ENCODE measurements at regions not wholly inside any gene's neighbourhood (a gene's known extent, or its start where the extent isn't known, plus 50 kb on each side); places are given as distances from the start of the nearest gene placed in this dataset.
A peak's percentile ranks its signal among the peaks of the same experiment; 100 is the strongest.

DNA sequence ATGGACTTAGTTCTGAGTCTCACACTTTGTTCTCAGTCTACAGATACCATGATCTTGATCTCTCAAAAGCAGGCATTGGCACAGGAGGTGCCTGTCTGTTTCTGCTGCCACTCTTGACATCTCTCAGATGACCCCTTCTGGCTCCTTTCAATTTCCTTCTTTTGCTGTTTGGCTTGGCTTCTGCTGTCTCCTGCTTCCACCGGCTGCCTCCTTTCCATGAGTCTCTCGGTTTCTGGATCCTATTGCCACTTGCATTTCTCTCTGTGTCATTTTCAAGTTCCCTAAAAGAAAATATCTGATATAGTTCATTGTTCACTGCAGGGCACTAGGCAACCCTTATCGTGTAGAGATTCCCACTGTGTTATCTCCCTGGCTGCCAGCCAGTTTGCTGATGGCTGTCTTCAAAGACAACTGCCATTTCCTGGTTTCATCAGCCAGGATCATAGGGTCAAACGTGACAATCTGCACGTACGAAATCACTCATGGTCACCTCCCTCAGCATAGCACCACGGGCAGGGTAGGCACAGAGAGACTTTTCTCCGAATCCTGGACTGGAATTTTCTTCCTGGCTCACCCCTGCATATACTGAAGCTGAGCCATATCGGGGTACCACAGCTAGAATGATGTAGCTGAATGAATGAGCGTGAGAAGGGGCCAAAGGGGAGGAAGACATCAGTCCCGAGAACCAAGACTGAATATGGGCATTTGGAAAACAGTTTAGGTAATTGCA lies 144.6 kb upstream of the TMEM170B start:
- Histone ChIP-seq H3K4me3 (ENCODE audit: low read depth in 2 of 2, low read length in 1 of 2) (no peak overlapping the region), H4K20me1 (ENCODE audit: insufficient read depth) (no peaks in the 10 kb centered on the region), H2AFZ (ENCODE audit: low read depth) (no peak overlapping the region), H3K27me3 (ENCODE audit: insufficient read depth) (no peaks in the 10 kb centered on the region), H3K36me3 (replicated peaks in 1 of 2; ENCODE audit: control insufficient read depth in 1 of 2, insufficient read depth in 2 of 2, low read length in 1 of 2) (no peaks in the 10 kb centered on the region), H3K9me3 (no peaks in the 10 kb centered on the region), H3K4me2 (no peak overlapping the region), H3K27ac (ENCODE audit: low read depth in 2 of 2, low read length in 1 of 2) (peak overlapping the region in 1 of 2 experiments; percentile 96; a peak in 2 of 4 replicates), H3K9ac (no peak overlapping the region), H3K4me1 (ENCODE audit: control insufficient read depth in 1 of 2, insufficient read depth in 2 of 2, low read depth in 1 of 2, low read length in 1 of 2) (peaks cover 8 to 33% of the 10 kb centered on the region in 2 experiments), H3K9me2 (no peaks in the 10 kb centered on the region), H3K79me2 (ENCODE audit: insufficient read depth) (no peaks in the 10 kb centered on the region), H3F3A (replicated peaks; ENCODE audit: insufficient read depth) (no peaks in the 10 kb centered on the region)
- peak; percentile 79 for DNase-seq
- WGBS (ENCODE audit: low lambda C conversion rate) = 39% methylated on average over 9 of the region's 11 CpGs
- POLR2A ChIA-PET = interaction anchor here (0.6 to 2.0 kb wide), 7 partner anchors 104 to 698 kb away, joined by 3 to 6 read pairs (median 3); partner anchors contain the start of genes NEDD9 and PAK1IP1
- CTCF ChIA-PET = interaction anchor here (0.9 to 2.0 kb wide), 4 partner anchors 41 to 123 kb away, joined by 3 to 7 read pairs (median 3); no protein-coding TSS in a partner anchor
- peak; percentile 64 for TF ChIP-seq NFIC (IDR thresholded peaks at IDR 0.05; ENCODE audit: borderline replicate concordance)
- TF ChIP-seq RAD21 (IDR thresholded peaks at IDR 0.05; ENCODE audit: low read length) = peak; percentile 11; the same call in 1 of the 2 replicates
- peak; percentile 99 for TF ChIP-seq GATA2 (CRISPR knock-in tag; IDR thresholded peaks at IDR 0.05)
- TF ChIP-seq, protein P1, sequence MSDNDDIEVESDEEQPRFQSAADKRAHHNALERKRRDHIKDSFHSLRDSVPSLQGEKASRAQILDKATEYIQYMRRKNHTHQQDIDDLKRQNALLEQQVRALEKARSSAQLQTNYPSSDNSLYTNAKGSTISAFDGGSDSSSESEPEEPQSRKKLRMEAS (IDR thresholded peaks at IDR 0.05; ENCODE audit: low read depth) = no peak
- TF ChIP-seq FOXJ3 (CRISPR knock-in tag; IDR thresholded peaks at IDR 0.05) = peak; percentile 100
- peak; percentile 43 for TF ChIP-seq CHD2 (IDR thresholded peaks at IDR 0.05; ENCODE audit: low read length, partially characterized antibody)
- peak; percentile 40; the same call in 1 of the 2 replicates for TF ChIP-seq MXI1 (IDR thresholded peaks at IDR 0.05; ENCODE audit: low read depth, low read length)
- TF ChIP-seq, protein P2, sequence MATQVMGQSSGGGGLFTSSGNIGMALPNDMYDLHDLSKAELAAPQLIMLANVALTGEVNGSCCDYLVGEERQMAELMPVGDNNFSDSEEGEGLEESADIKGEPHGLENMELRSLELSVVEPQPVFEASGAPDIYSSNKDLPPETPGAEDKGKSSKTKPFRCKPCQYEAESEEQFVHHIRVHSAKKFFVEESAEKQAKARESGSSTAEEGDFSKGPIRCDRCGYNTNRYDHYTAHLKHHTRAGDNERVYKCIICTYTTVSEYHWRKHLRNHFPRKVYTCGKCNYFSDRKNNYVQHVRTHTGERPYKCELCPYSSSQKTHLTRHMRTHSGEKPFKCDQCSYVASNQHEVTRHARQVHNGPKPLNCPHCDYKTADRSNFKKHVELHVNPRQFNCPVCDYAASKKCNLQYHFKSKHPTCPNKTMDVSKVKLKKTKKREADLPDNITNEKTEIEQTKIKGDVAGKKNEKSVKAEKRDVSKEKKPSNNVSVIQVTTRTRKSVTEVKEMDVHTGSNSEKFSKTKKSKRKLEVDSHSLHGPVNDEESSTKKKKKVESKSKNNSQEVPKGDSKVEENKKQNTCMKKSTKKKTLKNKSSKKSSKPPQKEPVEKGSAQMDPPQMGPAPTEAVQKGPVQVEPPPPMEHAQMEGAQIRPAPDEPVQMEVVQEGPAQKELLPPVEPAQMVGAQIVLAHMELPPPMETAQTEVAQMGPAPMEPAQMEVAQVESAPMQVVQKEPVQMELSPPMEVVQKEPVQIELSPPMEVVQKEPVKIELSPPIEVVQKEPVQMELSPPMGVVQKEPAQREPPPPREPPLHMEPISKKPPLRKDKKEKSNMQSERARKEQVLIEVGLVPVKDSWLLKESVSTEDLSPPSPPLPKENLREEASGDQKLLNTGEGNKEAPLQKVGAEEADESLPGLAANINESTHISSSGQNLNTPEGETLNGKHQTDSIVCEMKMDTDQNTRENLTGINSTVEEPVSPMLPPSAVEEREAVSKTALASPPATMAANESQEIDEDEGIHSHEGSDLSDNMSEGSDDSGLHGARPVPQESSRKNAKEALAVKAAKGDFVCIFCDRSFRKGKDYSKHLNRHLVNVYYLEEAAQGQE (IDR thresholded peaks at IDR 0.05; ENCODE audit: low read depth, low read length) = no peak
- TF ChIP-seq EP300 (IDR thresholded peaks at IDR 0.05; ENCODE audit: borderline replicate concordance in 1 of 2, low read depth in 1 of 2, low read length in 1 of 2) = peak in 1 of 2 experiments; percentile 88; a peak in 2 of 4 replicates
- TF ChIP-seq RCOR1 (IDR thresholded peaks at IDR 0.05; ENCODE audit: low read length) = peak; percentile 88; the same call in 1 of the 2 replicates
- TF ChIP-seq TEAD4 (IDR thresholded peaks at IDR 0.05; ENCODE audit: borderline replicate concordance, insufficient read depth) = no peak
- TF ChIP-seq SIN3A (IDR thresholded peaks at IDR 0.05; ENCODE audit: borderline replicate concordance, low read depth, low read length) = no peak
